Limb (tissue), 2 donors: ENCODE measurements at regions not wholly inside any gene's neighbourhood (a gene's known extent, or its start where the extent isn't known, plus 50 kb on each side); places are given as distances from the start of the nearest gene placed in this dataset.
A peak's percentile ranks its signal among the peaks of the same experiment; 100 is the strongest.

ENCODE experiments used
- DNase-seq, 2 donors: peaks; one replicate each; pipeline ENCODE4 v3.0.0-alpha.2; 2016; ENCODE audit errors: extremely low spot score in 2 of 2

GRCh38 chr2:155190342-155190741, 491.8 kb downstream of the KCNJ3 start:
- DNase-seq, result no peak

GRCh38 chr2:155178921-155179320, 480.4 kb downstream of the KCNJ3 start:
- no peak for DNase-seq

GRCh38 chr2:155176345-155176744, 477.9 kb downstream of the KCNJ3 start:
- DNase-seq, result no peak

- DNase-seq, result no peak
Observed at GRCh38 chr2:155169317-155169716, 470.8 kb downstream of the KCNJ3 start.

- no peak for DNase-seq
Observed at GRCh38 chr2:155162494-155162893, 464.0 kb downstream of the KCNJ3 start.

GRCh38 chr2:155161314-155161713, 462.8 kb downstream of the KCNJ3 start:
- DNase-seq, result no peak

- no peak for DNase-seq
Observed at GRCh38 chr2:155157711-155158110, 459.2 kb downstream of the KCNJ3 start.

GRCh38 chr2:155157065-155157464, 458.6 kb downstream of the KCNJ3 start:
- DNase-seq, result no peak

- no peak for DNase-seq
Observed at GRCh38 chr2:155151945-155152344, 453.4 kb downstream of the KCNJ3 start.

- DNase-seq, result no peak
Observed at GRCh38 chr2:155151472-155151871, 453.0 kb downstream of the KCNJ3 start.

GRCh38 chr2:155145758-155146229, 447.3 kb downstream of the KCNJ3 start:
- DNase-seq, result peak in 1 of 2 donors; percentile 38

- no peak for DNase-seq
Observed at GRCh38 chr2:155141418-155141817, 442.9 kb downstream of the KCNJ3 start.

GRCh38 chr2:155125585-155126230, 427.2 kb downstream of the KCNJ3 start:
- no peak for DNase-seq

GRCh38 chr2:155115846-155116245, 417.4 kb downstream of the KCNJ3 start:
- no peak for DNase-seq

- no peak for DNase-seq
Observed at GRCh38 chr2:155111070-155111469, 412.6 kb downstream of the KCNJ3 start.

GRCh38 chr2:155109527-155109926, 411.0 kb downstream of the KCNJ3 start:
- no peak for DNase-seq

GRCh38 chr2:155100261-155100660, 401.8 kb downstream of the KCNJ3 start:
- no peak for DNase-seq

GRCh38 chr2:155099784-155100183, 401.3 kb downstream of the KCNJ3 start:
- no peak for DNase-seq

GRCh38 chr2:155095613-155096012, 397.1 kb downstream of the KCNJ3 start:
- DNase-seq, result no peak

- no peak for DNase-seq
Observed at GRCh38 chr2:155080373-155080772, 381.9 kb downstream of the KCNJ3 start.

- DNase-seq, result no peak
Observed at GRCh38 chr2:155070489-155070888, 372.0 kb downstream of the KCNJ3 start.

GRCh38 chr2:155062922-155063258, 364.4 kb downstream of the KCNJ3 start:
- no peak for DNase-seq

- DNase-seq, result no peak
Observed at GRCh38 chr2:155062250-155062921, 363.9 kb downstream of the KCNJ3 start.
